Calu3 (cell line): ENCODE measurements at regions not wholly inside any gene's neighbourhood (a gene's known extent, or its start where the extent isn't known, plus 50 kb on each side); places are given as distances from the start of the nearest gene placed in this dataset.
"Not testable (repeated sequence)": the region's sequence is repeated elsewhere in the genome, so short reads cannot be mapped to it uniquely, and the experiment has no call there.

Source experiments
- BruUV-seq: library from RNA; stranded (reverse); fragments of 400-500 nt; replicated peaks from 2 replicates; lab custom pipeline; 2021; lab: Mats Ljungman, UMichigan
- CTCF ChIA-PET: fragments of 300-600 bp; sonication (Branson Sonifier 250); formaldehyde crosslinking; loops from one replicate; lab custom pipeline; 2022; ENCODE audit warnings: antibody characterized with exemption; lab: Charles Lee
- DNase-seq: peaks from one replicate; pipeline ENCODE4 v3.0.0; 2022
- H3K27ac Mint-ChIP-seq: one replicate; pipeline ENCODE4 v1.8.0; 2022; ENCODE audit warnings: mixed read lengths; ENCODE audit not compliant: unreplicated experiment
- H3K27me3 Mint-ChIP-seq: one replicate; pipeline ENCODE4 v1.8.0; 2022; ENCODE audit warnings: mixed read lengths; ENCODE audit not compliant: unreplicated experiment
- H3K36me3 Mint-ChIP-seq: one replicate; pipeline ENCODE4 v1.8.0; 2022; ENCODE audit warnings: mild to moderate bottlenecking, moderate library complexity, mixed read lengths; ENCODE audit not compliant: insufficient read depth, unreplicated experiment
- H3K4me1 Mint-ChIP-seq: one replicate; pipeline ENCODE4 v1.8.0; 2022; ENCODE audit warnings: mild to moderate bottlenecking, low read depth, mixed read lengths; ENCODE audit not compliant: unreplicated experiment
- H3K4me3 Mint-ChIP-seq: one replicate; pipeline ENCODE4 v1.8.0; 2022; ENCODE audit warnings: mild to moderate bottlenecking, low read depth, moderate library complexity, mixed read lengths; ENCODE audit not compliant: unreplicated experiment
- H3K9me3 Mint-ChIP-seq: one replicate; pipeline ENCODE4 v1.8.0; 2022; ENCODE audit warnings: low read depth, mixed read lengths; ENCODE audit not compliant: unreplicated experiment
- intact Hi-C: fragments of 100-400 bp; cut with micrococcal nuclease; formaldehyde crosslinking; loops from one replicate; pipeline ENCODE4 v1.10.0; 2022; ENCODE audit not compliant: unreplicated experiment
- TF ChIP-seq, protein P1 (sequence below): fragments of 200-600 bp; IDR thresholded peaks from one replicate; pipeline ENCODE4 v1.8.0; 2022; ENCODE audit warnings: antibody characterized with exemption; ENCODE audit not compliant: unreplicated experiment

DNA sequence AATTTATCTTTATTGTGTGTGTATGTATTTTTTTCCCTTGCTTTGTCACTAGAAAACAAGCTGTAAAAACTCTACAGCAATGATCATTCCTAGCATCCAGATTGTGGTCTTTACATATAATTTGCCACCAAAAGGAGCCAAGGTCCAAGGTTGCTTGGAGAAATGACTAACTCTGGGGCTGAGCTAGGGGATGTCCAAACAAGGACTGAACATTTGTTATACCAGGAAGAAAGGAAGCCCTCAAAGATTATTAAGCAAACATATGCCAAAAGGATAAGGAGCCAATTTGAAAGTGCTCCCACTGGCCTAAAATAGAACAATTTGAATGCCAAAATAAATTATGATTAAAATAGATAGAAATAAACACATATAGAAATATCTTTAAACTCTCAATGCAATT, 293.3 kb downstream of the ZIC1 start:
- H3K27me3 Mint-ChIP-seq = no peaks in the 10 kb centered on the region
- CTCF ChIA-PET = no interaction called here
- intact Hi-C loops = loop anchor here (5.0 kb wide), 1 partner anchor 115 kb away; no protein-coding TSS in a partner anchor
- BruUV-seq = no TSS peak
- peak; percentile 38 for DNase-seq
- no peaks in the 10 kb centered on the region for H3K36me3 Mint-ChIP-seq
- TF ChIP-seq, protein P1, sequence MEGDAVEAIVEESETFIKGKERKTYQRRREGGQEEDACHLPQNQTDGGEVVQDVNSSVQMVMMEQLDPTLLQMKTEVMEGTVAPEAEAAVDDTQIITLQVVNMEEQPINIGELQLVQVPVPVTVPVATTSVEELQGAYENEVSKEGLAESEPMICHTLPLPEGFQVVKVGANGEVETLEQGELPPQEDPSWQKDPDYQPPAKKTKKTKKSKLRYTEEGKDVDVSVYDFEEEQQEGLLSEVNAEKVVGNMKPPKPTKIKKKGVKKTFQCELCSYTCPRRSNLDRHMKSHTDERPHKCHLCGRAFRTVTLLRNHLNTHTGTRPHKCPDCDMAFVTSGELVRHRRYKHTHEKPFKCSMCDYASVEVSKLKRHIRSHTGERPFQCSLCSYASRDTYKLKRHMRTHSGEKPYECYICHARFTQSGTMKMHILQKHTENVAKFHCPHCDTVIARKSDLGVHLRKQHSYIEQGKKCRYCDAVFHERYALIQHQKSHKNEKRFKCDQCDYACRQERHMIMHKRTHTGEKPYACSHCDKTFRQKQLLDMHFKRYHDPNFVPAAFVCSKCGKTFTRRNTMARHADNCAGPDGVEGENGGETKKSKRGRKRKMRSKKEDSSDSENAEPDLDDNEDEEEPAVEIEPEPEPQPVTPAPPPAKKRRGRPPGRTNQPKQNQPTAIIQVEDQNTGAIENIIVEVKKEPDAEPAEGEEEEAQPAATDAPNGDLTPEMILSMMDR = no peak
- H3K4me1 Mint-ChIP-seq = peaks cover 23% of the 10 kb centered on the region
- no peak overlapping the region for H3K27ac Mint-ChIP-seq
- no peak overlapping the region for H3K4me3 Mint-ChIP-seq
- no peaks in the 10 kb centered on the region for H3K9me3 Mint-ChIP-seq

DNA sequence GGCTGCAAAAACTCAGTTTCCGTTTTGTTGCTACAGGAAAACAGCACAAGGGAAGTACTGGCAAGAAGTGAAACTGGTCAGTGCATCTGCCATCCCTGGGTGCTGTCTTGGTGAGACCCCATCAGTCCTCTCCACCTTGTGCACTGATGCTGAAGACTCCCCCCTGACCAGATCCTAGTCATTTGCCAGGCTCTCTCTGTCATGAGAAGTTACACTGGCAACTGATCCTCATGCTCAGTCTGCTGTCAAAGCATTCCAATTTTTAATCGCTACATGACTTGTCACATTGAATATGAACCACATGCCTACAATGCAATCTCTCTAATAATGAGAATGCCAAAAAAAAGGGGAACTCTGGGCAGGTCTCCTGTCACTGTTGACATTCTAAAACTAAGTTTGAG, 296.5 kb downstream of the ZIC1 start:
- intact Hi-C loops = no loop called here
- DNase-seq = no peak
- H3K36me3 Mint-ChIP-seq = no peaks in the 10 kb centered on the region
- peaks cover 9% of the 10 kb centered on the region for H3K9me3 Mint-ChIP-seq
- no peak overlapping the region for H3K4me3 Mint-ChIP-seq
- TF ChIP-seq, protein P1 = no peak
- no TSS peak for BruUV-seq
- no peaks in the 10 kb centered on the region for H3K27me3 Mint-ChIP-seq
- H3K27ac Mint-ChIP-seq = no peak overlapping the region
- CTCF ChIA-PET = no interaction called here
- H3K4me1 Mint-ChIP-seq = peaks cover 24% of the 10 kb centered on the region

DNA sequence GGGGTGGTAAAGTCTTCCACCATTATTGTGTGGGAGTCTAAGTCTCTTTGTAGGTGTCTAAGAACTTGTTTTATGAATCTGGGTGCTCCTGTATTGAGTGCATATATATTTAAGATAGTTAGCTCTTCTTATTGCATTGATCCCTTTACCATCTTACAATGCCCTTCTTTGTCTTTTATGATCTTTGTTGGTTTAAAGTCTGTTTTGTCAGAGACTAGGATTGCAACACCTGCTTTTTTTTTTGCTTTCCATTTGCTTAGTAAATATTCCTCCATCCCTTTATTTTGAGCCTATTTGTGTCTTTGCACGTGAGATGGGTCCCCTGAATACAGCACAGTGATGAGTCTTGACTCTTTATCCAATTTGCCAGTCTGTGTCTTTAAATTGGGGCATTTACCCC, 301.6 kb downstream of the ZIC1 start:
- H3K36me3 Mint-ChIP-seq, DNase-seq, H3K27ac Mint-ChIP-seq, CTCF ChIA-PET, H3K4me3 Mint-ChIP-seq, H3K27me3 Mint-ChIP-seq, BruUV-seq, H3K9me3 Mint-ChIP-seq: not testable (repeated sequence)
- intact Hi-C loops = loop anchor here (5.0 kb wide), 1 partner anchor 237 kb away; no protein-coding TSS in a partner anchor
- peaks cover 36% of the 10 kb centered on the region for H3K4me1 Mint-ChIP-seq

DNA sequence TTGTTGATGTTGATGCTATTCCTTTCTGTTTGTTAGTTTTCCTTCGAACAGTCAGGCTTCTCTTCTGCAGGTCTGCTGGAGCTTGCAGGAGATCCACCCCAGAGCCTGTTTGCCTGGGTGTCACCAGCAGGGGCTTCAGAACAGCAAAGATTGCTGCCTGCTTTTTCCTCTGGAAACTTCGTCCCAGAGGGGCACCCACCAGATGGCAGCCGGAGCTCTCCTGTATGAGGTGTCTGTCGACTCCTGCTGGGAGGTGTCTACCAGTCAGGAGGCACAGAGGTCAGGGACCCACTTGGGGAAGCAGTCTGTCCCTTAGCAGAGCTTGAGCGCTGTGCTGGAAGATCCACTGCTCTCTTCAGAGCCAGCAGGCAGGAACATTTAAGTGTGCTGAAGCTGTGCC, 303.2 kb downstream of the ZIC1 start:
- DNase-seq = peak; percentile 21
- H3K36me3 Mint-ChIP-seq = no peaks in the 10 kb centered on the region
- H3K27ac Mint-ChIP-seq = peak overlapping the region; percentile 1
- TF ChIP-seq, protein P1 = no peak
- intact Hi-C loops = loop anchor here (5.0 kb wide), 1 partner anchor 235 kb away; no protein-coding TSS in a partner anchor
- H3K9me3 Mint-ChIP-seq = peaks cover 9% of the 10 kb centered on the region
- no peaks in the 10 kb centered on the region for H3K27me3 Mint-ChIP-seq
- peaks cover 36% of the 10 kb centered on the region for H3K4me1 Mint-ChIP-seq
- H3K4me3 Mint-ChIP-seq = no peak overlapping the region
- no TSS peak for BruUV-seq
- CTCF ChIA-PET = interaction anchor here (1.1 kb wide), 1 partner anchor 364 kb away, joined by 3 read pairs; no protein-coding TSS in a partner anchor

DNA sequence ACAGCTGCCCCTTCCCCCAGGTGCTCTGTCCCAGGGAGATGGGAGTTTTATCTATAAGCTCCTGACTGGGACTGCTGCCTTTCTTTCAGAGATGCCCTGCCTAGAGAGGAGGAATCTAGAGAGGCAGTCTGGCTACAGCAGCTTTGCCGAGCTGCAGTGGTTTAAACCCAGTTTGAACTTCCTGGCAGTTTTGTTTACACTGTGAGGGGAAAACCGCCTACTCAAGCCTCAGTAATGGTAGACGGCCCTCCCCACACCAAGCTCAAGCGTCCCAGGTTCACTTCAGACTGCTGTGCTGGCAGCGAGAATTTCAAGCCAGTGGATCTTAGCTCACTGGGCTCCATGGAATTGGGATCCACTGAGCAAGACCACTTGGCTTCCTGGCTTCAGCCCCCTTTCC, 303.6 kb downstream of the ZIC1 start:
- not testable (repeated sequence) for H3K27ac Mint-ChIP-seq, H3K4me3 Mint-ChIP-seq
- CTCF ChIA-PET = interaction anchor here (1.1 kb wide), 1 partner anchor 364 kb away, joined by 3 read pairs; no protein-coding TSS in a partner anchor

More for the DNA sequence above, 303.6 kb downstream of the ZIC1 start:
- H3K27me3 Mint-ChIP-seq, H3K36me3 Mint-ChIP-seq, H3K9me3 Mint-ChIP-seq, BruUV-seq: not testable (repeated sequence)
- H3K4me1 Mint-ChIP-seq = peaks cover 36% of the 10 kb centered on the region
- peak; percentile 43 for DNase-seq
- intact Hi-C loops = loop anchor here (5.0 kb wide), 1 partner anchor 235 kb away; no protein-coding TSS in a partner anchor
